IMR-90 (cell line): ENCODE measurements at regions not wholly inside any gene's neighbourhood (a gene's known extent, or its start where the extent isn't known, plus 50 kb on each side); places are given as distances from the start of the nearest gene placed in this dataset.

Experiments used
- ATAC-seq: fragments of 200-7000 bp; cut with Tn5 transposase; 2 replicates; pipeline ENCODE4 v1.9.1; 2020; ENCODE audit warnings: low read depth, mild to moderate bottlenecking, moderate library complexity
- BruUV-seq: library from RNA; stranded (reverse); fragments of 400-500 nt; replicated peaks from 2 replicates; lab custom pipeline; 2021; lab: Mats Ljungman, UMichigan
- CTCF ChIA-PET: fragments of 300-600 bp; formaldehyde crosslinking; extraction: SDS; loops from one replicate; lab custom pipeline; 2021; ENCODE audit warnings: antibody characterized with exemption; lab: Yijun Ruan, JAX
- POLR2A ChIA-PET: fragments of 300-600 bp; sonication (Branson Sonifier 250); formaldehyde crosslinking; loops from one replicate; lab custom pipeline; 2022; ENCODE audit warnings: antibody characterized with exemption; ENCODE audit not compliant: unreplicated experiment; lab: Charles Lee
- DNase-seq: peaks from one replicate; pipeline ENCODE4 v3.0.0; 2013
- H2AFZ ChIP-seq: replicated peaks from 2 replicates; pipeline ENCODE3; 2013; ENCODE audit warnings: low read length, mild to moderate bottlenecking; ENCODE audit not compliant: poor library complexity
- H2AK5ac ChIP-seq: 2 replicates; pipeline ENCODE4 v1.6.1; 2013; ENCODE audit warnings: low read depth, low read length, inconsistent platforms
- H2AK9ac ChIP-seq: replicated peaks from 2 replicates; pipeline ENCODE3; 2013; ENCODE audit warnings: mild to moderate bottlenecking, low read depth, low read length, moderate library complexity; ENCODE audit not compliant: poor library complexity
- H2BK120ac ChIP-seq: 2 replicates; pipeline ENCODE4 v1.6.1; 2013; ENCODE audit warnings: low read depth, low read length, inconsistent platforms
- H2BK15ac ChIP-seq: 3 replicates; pipeline ENCODE4 v1.6.1; 2013; ENCODE audit warnings: low read depth, low read length, inconsistent platforms
- H2BK20ac ChIP-seq: 2 replicates; pipeline ENCODE4 v1.6.1; 2013; ENCODE audit warnings: low read depth, mild to moderate bottlenecking, inconsistent platforms, low read length, moderate library complexity
- H2BK5ac ChIP-seq: 2 replicates; pipeline ENCODE4 v1.6.1; 2013; ENCODE audit warnings: mild to moderate bottlenecking, low read depth, low read length, inconsistent platforms; ENCODE audit not compliant: poor library complexity, severe bottlenecking
- H3K14ac ChIP-seq: replicated peaks from 2 replicates; pipeline ENCODE4 v1.6.1; 2013; ENCODE audit warnings: low read depth, low read length, inconsistent platforms
- H3K18ac ChIP-seq: 2 replicates; pipeline ENCODE4 v1.6.1; 2013; ENCODE audit warnings: low read depth, low read length, control low read depth
- H3K23ac ChIP-seq: 2 replicates; pipeline ENCODE4 v1.6.1; 2013; ENCODE audit warnings: low read depth, low read length, inconsistent platforms
- H3K27ac ChIP-seq: 2 replicates; pipeline ENCODE4 v1.5.1; 2013; ENCODE audit warnings: mild to moderate bottlenecking, control low read depth, low read length; ENCODE audit not compliant: insufficient read depth
- H3K27me3 ChIP-seq: 2 replicates; pipeline ENCODE4 v1.6.1; 2013; ENCODE audit warnings: low read length; ENCODE audit not compliant: control insufficient read depth, insufficient read depth
- H3K36me3 ChIP-seq: 2 replicates; pipeline ENCODE4 v1.6.1; 2013; ENCODE audit warnings: low read length, mixed read lengths; ENCODE audit not compliant: control insufficient read depth, insufficient read depth
- H3K4ac ChIP-seq: 2 replicates; pipeline ENCODE4 v1.6.1; 2013; ENCODE audit warnings: low read depth, low read length, inconsistent platforms
- H3K4me1 ChIP-seq: 2 replicates; pipeline ENCODE4 v1.6.1; 2013; ENCODE audit warnings: low read length, mixed read lengths; ENCODE audit not compliant: control insufficient read depth, insufficient read depth
- H3K4me2 ChIP-seq: 2 replicates; pipeline ENCODE4 v1.6.1; 2013; ENCODE audit warnings: low read depth, mild to moderate bottlenecking, control low read depth, low read length, moderate library complexity
- H3K4me3 ChIP-seq: 2 replicates; pipeline ENCODE4 v1.5.1; 2013; ENCODE audit warnings: low read depth, mild to moderate bottlenecking, control low read depth, low read length, moderate library complexity; ENCODE audit not compliant: insufficient read depth
- H3K56ac ChIP-seq: 2 replicates; pipeline ENCODE4 v1.6.1; 2013; ENCODE audit warnings: low read length, inconsistent platforms; ENCODE audit not compliant: insufficient read depth; ENCODE audit errors: extremely low read depth
- H3K79me1 ChIP-seq, 2 experiments: 2 replicates each; pipeline ENCODE4 v1.6.1; 2013; ENCODE audit warnings: low read length in 2 of 2, inconsistent platforms in 1 of 2, low read depth in 1 of 2
- H3K9ac ChIP-seq: 2 replicates; pipeline ENCODE4 v1.6.1; 2013; ENCODE audit warnings: low read depth, low read length, control low read depth
- H3K9me1 ChIP-seq: 2 replicates; pipeline ENCODE4 v1.6.1; 2013; ENCODE audit warnings: low read length, inconsistent platforms; ENCODE audit not compliant: insufficient read depth
- H3K9me3 ChIP-seq: 2 replicates; pipeline ENCODE4 v1.6.1; 2013; ENCODE audit warnings: low read length; ENCODE audit not compliant: control insufficient read depth, insufficient read depth
- H4K20me1 ChIP-seq: 2 replicates; pipeline ENCODE4 v1.6.1; 2013; ENCODE audit warnings: low read length, inconsistent platforms; ENCODE audit not compliant: insufficient read depth
- H4K5ac ChIP-seq: 2 replicates; pipeline ENCODE4 v1.6.1; 2013; ENCODE audit warnings: mild to moderate bottlenecking, low read depth, low read length, control low read depth
- H4K8ac ChIP-seq, 2 experiments: 2 replicates each; pipeline ENCODE4 v1.6.1; 2013; ENCODE audit warnings: low read depth in 2 of 2, low read length in 2 of 2, control low read depth in 1 of 2, inconsistent platforms in 1 of 2
- H4K91ac ChIP-seq: 2 replicates; pipeline ENCODE4 v1.6.1; 2013; ENCODE audit warnings: low read depth, low read length, inconsistent platforms; ENCODE audit not compliant: insufficient read depth
- CEBPB ChIP-seq: IDR thresholded peaks from 2 replicates; pipeline ENCODE4 v1.6.1; 2012; ENCODE audit warnings: low read depth, low read length, improper control_type of control experiment
- CHD1 ChIP-seq: IDR thresholded peaks from 2 replicates; pipeline ENCODE4 v1.6.1; 2012; ENCODE audit warnings: low read depth, low read length, improper control_type of control experiment
- ELK1 ChIP-seq: fragments of 150-350 bp; IDR thresholded peaks from 2 replicates; pipeline ENCODE4 v1.6.1; 2016; ENCODE audit warnings: low read depth, mild to moderate bottlenecking, low read length, moderate library complexity, borderline replicate concordance
- MAFK ChIP-seq: IDR thresholded peaks from 2 replicates; pipeline ENCODE4 v1.6.1; 2012; ENCODE audit warnings: low read depth, low read length, improper control_type of control experiment
- MAZ ChIP-seq: IDR thresholded peaks from 2 replicates; pipeline ENCODE4 v1.6.1; 2012; ENCODE audit warnings: low read depth, mild to moderate bottlenecking, low read length, improper control_type of control experiment, moderate library complexity, borderline replicate concordance
- NFE2L2 ChIP-seq: fragments of 150-350 bp; IDR thresholded peaks from 2 replicates; pipeline ENCODE4 v1.6.1; 2016; ENCODE audit warnings: low read depth, mild to moderate bottlenecking, low read length
- POLR2A ChIP-seq: IDR thresholded peaks from 2 replicates; pipeline ENCODE4 v1.6.1; 2012; ENCODE audit warnings: mild to moderate bottlenecking, low read depth, low read length
- RAD21 ChIP-seq: IDR thresholded peaks from 2 replicates; pipeline ENCODE4 v1.6.1; 2012; ENCODE audit warnings: low read length, improper control_type of control experiment
- RFX5 ChIP-seq: IDR thresholded peaks from 2 replicates; pipeline ENCODE4 v1.8.0; 2012; ENCODE audit warnings: low read depth, mild to moderate bottlenecking, low read length, moderate library complexity
- USF2 ChIP-seq: fragments of 150-350 bp; IDR thresholded peaks from 2 replicates; pipeline ENCODE4 v1.6.1; 2017; ENCODE audit warnings: mild to moderate bottlenecking, antibody characterized with exemption, low read length, low read depth
- WGBS, 2 experiments: methylation state at CpG; one replicate each; pipeline versions ENCODE4 v1.1.5 to v1.1.7; 2013; ENCODE audit warnings: missing lambda C conversion rate in 2 of 2; ENCODE audit not compliant: insufficient read length in 1 of 2; ENCODE audit errors: extremely low coverage in 2 of 2; 5-methylcytosine and 5-hydroxymethylcytosine counted together
- dilution Hi-C: fragments of 300-500 bp; cut with HindIII; formaldehyde crosslinking; loops from one replicate; pipeline ENCODE4 v1.14.3; 2018; ENCODE audit warnings: low sequenced_read_pairs; ENCODE audit not compliant: unreplicated experiment
- in situ Hi-C: fragments of 300-500 bp; cut with MboI; formaldehyde crosslinking; loops from 3 replicates; pipeline ENCODE4 v1.14.3; 2019; ENCODE audit warnings: low sequenced_read_pairs, inconsistent platforms, mixed read lengths
- intact Hi-C: fragments of 100-400 bp; cut with micrococcal nuclease; formaldehyde crosslinking; loops from 2 replicates; pipeline ENCODE4 v1.10.0; 2022

- no peak overlapping the region for H4K8ac ChIP-seq
- BruUV-seq: no TSS peak
- no peak overlapping the region for H3K14ac ChIP-seq
- H3K9me1 ChIP-seq: peaks cover 3% of the 10 kb centered on the region; the same call in 1 of the 2 replicates
- H2AK5ac ChIP-seq: no peak overlapping the region
- no peak overlapping the region for H3K4me3 ChIP-seq
- ChIA-PET CTCF (no interaction called here), POLR2A (no interaction called here)
- peaks cover 2% of the 10 kb centered on the region; the same call in 1 of the 2 replicates for H3K4me1 ChIP-seq
- H2BK20ac ChIP-seq: no peak overlapping the region
- no peaks in the 10 kb centered on the region; the same call in 1 of the 2 replicates for H3K27me3 ChIP-seq
- intact Hi-C loops: no loop called here
- H3K56ac ChIP-seq: no peak overlapping the region
- H4K20me1 ChIP-seq: no peaks in the 10 kb centered on the region
- peaks cover 5% of the 10 kb centered on the region; the same call in 1 of the 2 replicates for H3K9me3 ChIP-seq
- H2BK15ac ChIP-seq: no peak overlapping the region
- H3K9ac ChIP-seq: no peak overlapping the region
- H3K27ac ChIP-seq: no peak overlapping the region
- in situ Hi-C loops: no loop called here
- H4K5ac ChIP-seq: no peak overlapping the region
- H2BK120ac ChIP-seq: no peak overlapping the region
- no peak for TF ChIP-seq RAD21
- no peak for TF ChIP-seq CEBPB
- no peak for TF ChIP-seq MAFK
- TF ChIP-seq RFX5: no peak
- TF ChIP-seq ELK1: no peak
- TF ChIP-seq CHD1: no peak
- no peak for TF ChIP-seq MAZ
- TF ChIP-seq USF2: no peak
- TF ChIP-seq NFE2L2: no peak
- TF ChIP-seq POLR2A: no peak
- no peak overlapping the region for H3K4me2 ChIP-seq
- H3K79me1 ChIP-seq: no peaks in the 10 kb centered on the region
- H3K23ac ChIP-seq: no peak overlapping the region
- H2AK9ac ChIP-seq: no peak overlapping the region
- ATAC-seq: no peak
- no peak overlapping the region for H3K4ac ChIP-seq
- H3K36me3 ChIP-seq: no peaks in the 10 kb centered on the region
- dilution Hi-C loops: no loop called here
- peak overlapping the region; percentile 36 for H2AFZ ChIP-seq
- WGBS, 2 experiments: 70% methylated on average over 2 of the region's 9 CpGs; no CpG with 5 or more reads in 1 of the 2 experiments
- no peak for DNase-seq
- H2BK5ac ChIP-seq: no peak overlapping the region
- H3K18ac ChIP-seq: no peak overlapping the region
- no peak overlapping the region for H4K91ac ChIP-seq
Measured at GRCh38 chr6:14620522-14620921, 502.9 kb downstream of the CD83 start.
